RWPE1 (cell line): ENCODE measurements at regions not wholly inside any gene's neighbourhood (a gene's known extent, or its start where the extent isn't known, plus 50 kb on each side); places are given as distances from the start of the nearest gene placed in this dataset.

Source experiments
- CTCF ChIA-PET: fragments of 350-600 bp; sonication (Branson Sonifier 250); formaldehyde crosslinking; extraction: SDS; loops from one replicate; lab custom pipeline; 2021; lab: Yijun Ruan, JAX
- POLR2A ChIA-PET: fragments of 400-600 bp; formaldehyde crosslinking; extraction: SDS; loops from one replicate; lab custom pipeline; 2020; ENCODE audit warnings: antibody characterized with exemption; ENCODE audit not compliant: low non-redundant PET; lab: Yijun Ruan, JAX
- DNase-seq: peaks from one replicate; pipeline ENCODE4 v3.0.0; 2012; ENCODE audit warnings: low spot score
- H3K27ac ChIP-seq: fragments of 450-650 bp; 2 replicates; pipeline ENCODE4 v1.5.1; 2017
- TF ChIP-seq, protein P1 (sequence below): fragments of 450-650 bp; conservative IDR thresholded peaks from 2 replicates; pipeline ENCODE4 v1.5.1; 2017; ENCODE audit warnings: low read depth, mild to moderate bottlenecking

DNA sequence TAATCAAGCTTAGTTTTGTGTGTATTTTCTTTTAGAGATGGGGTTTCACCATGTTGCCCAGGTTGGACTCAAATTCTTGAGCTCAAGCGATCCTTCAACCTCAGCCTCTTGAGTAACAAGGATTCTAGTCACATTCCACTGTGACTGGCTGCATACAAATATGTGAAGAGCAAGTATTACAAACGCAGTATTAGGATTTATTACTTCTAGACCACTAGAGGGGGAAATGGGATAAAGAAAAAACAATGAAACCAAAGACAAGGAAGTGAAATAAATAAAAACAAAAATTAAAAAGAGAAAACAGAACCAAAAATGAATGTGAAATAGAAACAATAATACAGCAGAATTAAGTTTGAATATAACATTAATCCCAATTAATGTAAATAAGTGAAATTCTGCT lies 308.7 kb downstream of the ANKRD30A start:
- no peak overlapping the region for H3K27ac ChIP-seq
- peak; percentile 8 for DNase-seq
- ChIA-PET CTCF (interaction anchor here (0.6 kb wide), 1 partner anchor 64 kb away, joined by 4 read pairs; no protein-coding TSS in a partner anchor), POLR2A (no interaction called here)
- TF ChIP-seq, protein P1, sequence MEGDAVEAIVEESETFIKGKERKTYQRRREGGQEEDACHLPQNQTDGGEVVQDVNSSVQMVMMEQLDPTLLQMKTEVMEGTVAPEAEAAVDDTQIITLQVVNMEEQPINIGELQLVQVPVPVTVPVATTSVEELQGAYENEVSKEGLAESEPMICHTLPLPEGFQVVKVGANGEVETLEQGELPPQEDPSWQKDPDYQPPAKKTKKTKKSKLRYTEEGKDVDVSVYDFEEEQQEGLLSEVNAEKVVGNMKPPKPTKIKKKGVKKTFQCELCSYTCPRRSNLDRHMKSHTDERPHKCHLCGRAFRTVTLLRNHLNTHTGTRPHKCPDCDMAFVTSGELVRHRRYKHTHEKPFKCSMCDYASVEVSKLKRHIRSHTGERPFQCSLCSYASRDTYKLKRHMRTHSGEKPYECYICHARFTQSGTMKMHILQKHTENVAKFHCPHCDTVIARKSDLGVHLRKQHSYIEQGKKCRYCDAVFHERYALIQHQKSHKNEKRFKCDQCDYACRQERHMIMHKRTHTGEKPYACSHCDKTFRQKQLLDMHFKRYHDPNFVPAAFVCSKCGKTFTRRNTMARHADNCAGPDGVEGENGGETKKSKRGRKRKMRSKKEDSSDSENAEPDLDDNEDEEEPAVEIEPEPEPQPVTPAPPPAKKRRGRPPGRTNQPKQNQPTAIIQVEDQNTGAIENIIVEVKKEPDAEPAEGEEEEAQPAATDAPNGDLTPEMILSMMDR: peak; percentile 26; the same call in 1 of the 2 replicates
